HEK293T (cell line): ENCODE measurements at regions not wholly inside any gene's neighbourhood (a gene's known extent, or its start where the extent isn't known, plus 50 kb on each side); places are given as distances from the start of the nearest gene placed in this dataset.

ENCODE experiments used
- BHLHE40 ChIP-seq: fragments of 450-650 bp; IDR thresholded peaks from 2 replicates; pipeline ENCODE4 v1.6.1; 2016; ENCODE audit warnings: mild to moderate bottlenecking, moderate library complexity, borderline replicate concordance
- ELF4 ChIP-seq: fragments of 450-650 bp; IDR thresholded peaks from 2 replicates; pipeline ENCODE4 v1.6.1; 2017; ENCODE audit warnings: antibody characterized with exemption
- FOXA1 ChIP-seq: fragments of 450-650 bp; IDR thresholded peaks from 2 replicates; pipeline ENCODE4 v1.6.1; 2016; ENCODE audit warnings: mild to moderate bottlenecking
- FOXM1 ChIP-seq: fragments of 450-650 bp; IDR thresholded peaks from 2 replicates; pipeline ENCODE4 v1.6.1; 2017; ENCODE audit warnings: mild to moderate bottlenecking, borderline replicate concordance
- PKNOX1 ChIP-seq: fragments of 450-650 bp; IDR thresholded peaks from 2 replicates; pipeline ENCODE4 v1.6.1; 2016
- SP1 ChIP-seq: fragments of 450-650 bp; IDR thresholded peaks from 2 replicates; pipeline ENCODE4 v1.6.1; 2017
- SUZ12 ChIP-seq: fragments of 450-650 bp; IDR thresholded peaks from 2 replicates; pipeline ENCODE4 v1.6.1; 2016; ENCODE audit warnings: mild to moderate bottlenecking
- TARDBP ChIP-seq: fragments of 450-650 bp; IDR thresholded peaks from 2 replicates; pipeline ENCODE4 v1.6.1; 2016
- ZNF384 ChIP-seq: fragments of 450-650 bp; IDR thresholded peaks from 2 replicates; pipeline ENCODE4 v1.6.1; 2016

- TF ChIP-seq TARDBP: no peak
- no peak for TF ChIP-seq BHLHE40
- TF ChIP-seq SP1: no peak
- TF ChIP-seq PKNOX1: no peak
- no peak for TF ChIP-seq SUZ12
- no peak for TF ChIP-seq ELF4
- TF ChIP-seq FOXM1: no peak
- no peak for TF ChIP-seq ZNF384
- TF ChIP-seq FOXA1: no peak
These were observed 605.1 kb upstream of the MIR17HG start for GRCh38 chr13:90742381-90742780.
